ENCODE measurements at regions not wholly inside any gene's neighbourhood (a gene's known extent, or its start where the extent isn't known, plus 50 kb on each side); places are given as distances from the start of the nearest gene placed in this dataset.

DNA sequence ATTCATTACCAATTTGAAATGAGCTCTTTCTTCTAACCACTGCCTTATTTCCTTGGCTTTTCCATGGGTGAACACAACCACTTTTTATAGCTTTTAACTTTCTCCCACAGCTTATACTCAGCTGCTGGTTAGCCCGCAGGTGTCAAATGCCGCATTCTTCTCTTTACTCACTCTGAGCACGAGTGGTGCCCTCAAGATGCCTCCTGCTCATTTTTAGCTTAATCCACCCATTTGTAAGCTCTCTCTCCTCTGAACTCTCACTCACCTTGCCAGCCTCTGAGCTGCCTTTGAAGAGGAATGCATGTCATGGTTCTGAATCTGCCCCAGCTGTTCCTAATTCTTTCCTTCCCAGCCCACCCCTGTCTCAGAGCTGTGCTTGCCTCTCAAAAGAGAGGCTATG is 449.4 kb upstream of the PRICKLE1 start:
- TF ChIP-seq CTCF (tag by site-specific recombination; IDR thresholded peaks at IDR 0.05) (no peak), ZNF398 (tag by site-specific recombination; IDR thresholded peaks at IDR 0.05) (no peak), ZNF24 (tag by site-specific recombination; IDR thresholded peaks at IDR 0.05) (no peak)
